Hepatocyte (in vitro differentiated cells): ENCODE measurements at regions not wholly inside any gene's neighbourhood (a gene's known extent, or its start where the extent isn't known, plus 50 kb on each side); places are given as distances from the start of the nearest gene placed in this dataset.

Source experiments
- EZH2 ChIP-seq: fragments of 200-600 bp; sonication (generic); IDR thresholded peaks from 2 replicates; pipeline ENCODE4 v1.6.1; 2016; ENCODE audit warnings: antibody characterized with exemption, mild to moderate bottlenecking, borderline replicate concordance
- EZH2phosphoT487 ChIP-seq: fragments of 200-600 bp; sonication (generic); IDR thresholded peaks from one replicate; pipeline ENCODE4 v1.6.1; 2018; ENCODE audit warnings: antibody characterized with exemption, mild to moderate bottlenecking, low read depth, moderate library complexity; ENCODE audit not compliant: unreplicated experiment, severe bottlenecking
- TF ChIP-seq, protein P1 (sequence below): fragments of 200-600 bp; sonication (generic); IDR thresholded peaks from 2 replicates; pipeline ENCODE4 v1.5.1; 2016; ENCODE audit warnings: antibody characterized with exemption, mild to moderate bottlenecking; ENCODE audit not compliant: poor library complexity

DNA sequence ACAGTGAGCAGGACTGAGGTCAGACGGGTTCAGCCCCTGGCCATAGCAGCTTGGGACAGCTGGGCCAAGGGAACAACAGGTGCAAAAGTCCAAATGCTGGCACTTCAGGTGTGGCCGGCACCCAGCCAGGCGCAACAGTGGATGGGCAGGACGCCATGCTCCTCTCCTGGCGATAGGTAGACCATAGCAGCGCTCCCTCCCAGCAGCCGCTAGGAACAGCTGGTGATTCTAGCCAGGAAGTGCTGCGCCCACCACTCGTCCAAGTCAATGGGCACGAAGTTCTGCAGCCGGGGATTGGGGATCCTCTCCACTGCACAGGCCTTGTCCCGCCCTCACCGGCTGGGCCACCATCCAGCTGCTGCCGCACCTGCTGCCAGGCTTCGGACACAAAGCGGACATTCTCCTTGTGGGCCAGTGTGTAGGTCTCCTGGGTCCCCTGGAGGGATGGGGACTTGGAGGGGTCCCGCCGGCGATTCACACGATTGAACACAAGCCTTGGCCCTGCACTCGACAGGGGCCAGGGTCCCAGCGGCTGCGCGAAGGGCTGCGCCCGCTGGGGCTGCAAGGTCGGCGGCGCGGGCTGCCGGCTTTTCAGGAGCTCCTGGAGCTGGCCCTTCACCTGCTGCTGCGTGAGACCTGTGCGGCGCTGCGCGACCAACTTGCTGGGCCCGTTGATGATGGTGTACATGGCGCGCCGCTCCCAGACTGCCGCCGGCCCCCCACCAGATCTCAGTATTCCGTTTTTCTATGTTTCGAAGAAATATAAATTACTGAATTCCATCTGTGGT is 227.5 kb upstream of the STK26 start:
- TF ChIP-seq, protein P1, sequence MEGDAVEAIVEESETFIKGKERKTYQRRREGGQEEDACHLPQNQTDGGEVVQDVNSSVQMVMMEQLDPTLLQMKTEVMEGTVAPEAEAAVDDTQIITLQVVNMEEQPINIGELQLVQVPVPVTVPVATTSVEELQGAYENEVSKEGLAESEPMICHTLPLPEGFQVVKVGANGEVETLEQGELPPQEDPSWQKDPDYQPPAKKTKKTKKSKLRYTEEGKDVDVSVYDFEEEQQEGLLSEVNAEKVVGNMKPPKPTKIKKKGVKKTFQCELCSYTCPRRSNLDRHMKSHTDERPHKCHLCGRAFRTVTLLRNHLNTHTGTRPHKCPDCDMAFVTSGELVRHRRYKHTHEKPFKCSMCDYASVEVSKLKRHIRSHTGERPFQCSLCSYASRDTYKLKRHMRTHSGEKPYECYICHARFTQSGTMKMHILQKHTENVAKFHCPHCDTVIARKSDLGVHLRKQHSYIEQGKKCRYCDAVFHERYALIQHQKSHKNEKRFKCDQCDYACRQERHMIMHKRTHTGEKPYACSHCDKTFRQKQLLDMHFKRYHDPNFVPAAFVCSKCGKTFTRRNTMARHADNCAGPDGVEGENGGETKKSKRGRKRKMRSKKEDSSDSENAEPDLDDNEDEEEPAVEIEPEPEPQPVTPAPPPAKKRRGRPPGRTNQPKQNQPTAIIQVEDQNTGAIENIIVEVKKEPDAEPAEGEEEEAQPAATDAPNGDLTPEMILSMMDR: no peak
- no peak for TF ChIP-seq EZH2
- TF ChIP-seq EZH2phosphoT487: no peak
